ENCODE measurements at regions not wholly inside any gene's neighbourhood (a gene's known extent, or its start where the extent isn't known, plus 50 kb on each side); places are given as distances from the start of the nearest gene placed in this dataset.
"Not testable (repeated sequence)": the region's sequence is repeated elsewhere in the genome, so short reads cannot be mapped to it uniquely, and the experiment has no call there.

- DNase-seq: no peak
Measured at GRCh38 chr3:177804646-177805045, 607.4 kb upstream of the TBL1XR1 start.

- no peak for DNase-seq
Measured at GRCh38 chr3:177807150-177807875, 610.0 kb upstream of the TBL1XR1 start.

- not testable (repeated sequence) for DNase-seq
Measured at GRCh38 chr3:177808928-177809478, 611.7 kb upstream of the TBL1XR1 start.

- no peak for DNase-seq
Measured at GRCh38 chr3:177810162-177810623, 612.9 kb upstream of the TBL1XR1 start.

GRCh38 chr3:177811112-177811511 lies 613.8 kb upstream of the TBL1XR1 start:
- DNase-seq: no peak

- no peak for DNase-seq
Measured at GRCh38 chr3:177811835-177812234, 614.6 kb upstream of the TBL1XR1 start.

GRCh38 chr3:177812492-177812891 lies 615.2 kb upstream of the TBL1XR1 start:
- DNase-seq: no peak

GRCh38 chr3:177813322-177813721 lies 616.0 kb upstream of the TBL1XR1 start:
- no peak for DNase-seq

- DNase-seq: peak in 1 of 2 experiments; percentile 4
Measured at GRCh38 chr3:177816667-177817208, 619.5 kb upstream of the TBL1XR1 start.

GRCh38 chr3:177817751-177818150 lies 620.5 kb upstream of the TBL1XR1 start:
- no peak for DNase-seq

- DNase-seq: no peak
Measured at GRCh38 chr3:177818712-177819240, 621.5 kb upstream of the TBL1XR1 start.

GRCh38 chr3:177820683-177821316 lies 623.5 kb upstream of the TBL1XR1 start:
- no peak for DNase-seq

- no peak for DNase-seq
Measured at GRCh38 chr3:177822681-177823096, 625.4 kb upstream of the TBL1XR1 start.

- DNase-seq: no peak
Measured at GRCh38 chr3:177823701-177824189, 626.5 kb upstream of the TBL1XR1 start.

GRCh38 chr3:177824190-177824786 lies 627.0 kb upstream of the TBL1XR1 start:
- no peak for DNase-seq

- no peak for DNase-seq
Measured at GRCh38 chr3:177824841-177825240, 627.6 kb upstream of the TBL1XR1 start.

- no peak for DNase-seq
Measured at GRCh38 chr3:177826253-177826652, 629.0 kb upstream of the TBL1XR1 start.

GRCh38 chr3:177827511-177828207 lies 630.4 kb upstream of the TBL1XR1 start:
- DNase-seq: no peak

- DNase-seq: no peak
Measured at GRCh38 chr3:177828208-177828565, 630.9 kb upstream of the TBL1XR1 start.

GRCh38 chr3:177830411-177830849 lies 633.1 kb upstream of the TBL1XR1 start:
- peak; percentile 74 to 92 for DNase-seq

GRCh38 chr3:177831361-177831760 lies 634.1 kb upstream of the TBL1XR1 start:
- DNase-seq: no peak

GRCh38 chr3:177832880-177833279 lies 635.6 kb upstream of the TBL1XR1 start:
- no peak for DNase-seq
